NCI-H1105 treated with DMSO at 0.1 percent for 48 hours (cell line): ENCODE measurements at regions not wholly inside any gene's neighbourhood (a gene's known extent, or its start where the extent isn't known, plus 50 kb on each side); places are given as distances from the start of the nearest gene placed in this dataset.

Experiments
- DNase-seq: peaks from one replicate; lab custom pipeline; 2025; lab: John Stamatoyannopoulos, UW

DNA sequence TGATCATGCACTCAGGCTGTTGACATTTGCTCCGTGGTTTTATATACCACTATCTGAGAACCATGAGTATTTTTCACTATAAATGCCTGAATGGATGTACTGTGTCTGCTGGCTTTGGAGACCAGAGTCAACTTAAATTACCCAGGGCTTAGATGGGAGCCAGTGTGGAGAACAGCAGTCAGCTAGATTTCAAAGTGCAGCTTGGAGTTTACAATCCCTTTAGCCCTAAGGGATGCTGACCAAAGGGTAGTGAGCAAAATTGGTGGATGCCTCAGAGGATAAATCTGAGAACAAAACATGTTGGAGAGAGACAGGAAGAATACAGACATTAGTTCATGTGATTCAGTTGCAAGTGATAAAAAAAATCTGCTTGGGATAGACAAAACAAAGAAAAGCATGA, 327.5 kb downstream of the C11orf87 start:
- DNase-seq: no peak

GRCh38 chr11:109750964-109751363, 329.0 kb downstream of the C11orf87 start:
- no peak for DNase-seq

GRCh38 chr11:109752212-109752825, 330.3 kb downstream of the C11orf87 start:
- no peak for DNase-seq

- no peak for DNase-seq
Observed at GRCh38 chr11:109756521-109756920, 334.5 kb downstream of the C11orf87 start.

GRCh38 chr11:109756951-109757350, 335.0 kb downstream of the C11orf87 start:
- DNase-seq: no peak

DNA sequence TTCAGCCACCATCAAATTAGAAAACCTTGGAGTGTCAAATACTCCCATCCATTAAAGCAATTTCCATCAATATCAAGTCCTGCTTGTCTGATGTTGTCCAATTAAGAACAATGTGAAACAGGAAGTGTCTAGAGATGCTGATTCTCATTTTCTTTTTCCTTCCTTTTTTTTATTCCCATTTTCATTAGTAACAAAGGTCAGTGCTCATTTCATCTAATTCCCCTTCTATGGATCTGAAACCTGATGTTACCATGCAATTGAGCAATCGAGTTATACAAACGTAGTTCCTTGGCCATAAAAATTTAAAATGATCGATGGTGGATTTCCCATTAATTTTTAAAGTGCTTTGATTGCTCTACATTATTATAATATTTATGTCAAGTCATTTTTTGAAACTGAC, 330.6 kb upstream of the ZC3H12C start:
- no peak for DNase-seq

DNA sequence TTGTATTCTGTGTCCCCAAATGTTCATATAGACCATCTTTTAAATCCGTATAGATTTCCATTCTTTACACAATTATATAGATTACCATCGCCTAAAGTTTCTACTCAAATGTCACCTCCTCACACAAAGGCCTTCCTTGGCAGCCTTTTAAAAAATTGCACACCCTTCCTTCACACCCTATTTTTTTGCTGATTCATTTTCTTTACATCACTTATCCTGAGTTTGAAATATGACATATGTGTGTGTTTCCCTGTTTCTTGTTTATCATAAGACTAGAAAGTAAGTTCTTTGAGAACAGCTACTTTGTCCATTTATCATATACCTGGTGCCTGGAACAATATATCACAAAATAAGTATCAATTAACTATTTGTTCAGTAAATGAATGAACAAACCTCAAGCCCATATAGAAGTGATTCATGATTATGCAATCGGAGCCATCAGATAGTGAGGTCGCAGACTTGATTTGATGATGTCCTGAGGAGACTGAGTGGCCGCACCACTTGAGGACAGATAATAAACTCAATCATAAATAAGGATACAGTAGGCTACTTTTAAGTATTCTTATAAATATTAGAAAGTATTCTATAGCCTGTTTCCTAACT, 327.4 kb upstream of the ZC3H12C start:
- no peak for DNase-seq

DNA sequence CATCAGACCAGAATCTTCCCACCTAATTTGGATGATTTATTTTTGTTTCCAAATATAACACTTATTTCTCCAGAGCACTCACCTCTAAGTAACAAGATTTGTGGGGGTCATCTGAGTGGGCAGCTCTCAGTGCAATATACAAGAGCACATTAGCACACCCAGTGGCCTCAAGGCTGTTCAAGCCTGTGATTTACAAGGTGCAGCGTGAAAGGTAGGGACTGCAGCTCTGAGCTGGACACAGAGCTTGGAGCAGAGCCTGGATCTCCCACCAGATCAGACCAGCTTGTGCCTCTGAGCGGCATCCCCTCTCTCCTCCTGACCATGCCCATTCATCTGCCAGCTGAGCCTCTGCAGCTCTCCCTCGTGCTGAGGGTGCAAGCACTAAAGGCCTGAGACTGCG, 323.3 kb upstream of the ZC3H12C start:
- DNase-seq: no peak

DNA sequence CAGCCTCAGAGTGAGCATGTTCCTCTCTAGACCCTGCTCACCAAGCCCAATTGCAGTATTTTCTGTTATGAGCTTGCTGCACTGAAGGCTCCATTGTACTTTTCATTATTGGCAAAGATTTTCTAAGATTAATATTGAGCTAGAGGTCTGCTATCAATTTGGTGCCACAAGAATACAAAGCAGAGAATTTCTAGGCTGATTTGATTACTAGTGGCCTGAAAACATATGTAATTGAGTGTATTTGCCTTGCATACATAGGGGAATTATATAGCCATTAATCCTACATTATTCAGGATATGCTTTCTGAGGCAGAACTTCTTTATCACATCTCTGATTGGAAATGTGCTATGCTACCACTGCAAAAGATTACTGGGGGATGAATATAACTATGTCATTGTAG, 322.9 kb upstream of the ZC3H12C start:
- no peak for DNase-seq

GRCh38 chr11:109772892-109773291, 320.3 kb upstream of the ZC3H12C start:
- DNase-seq: peak; percentile 84

DNA sequence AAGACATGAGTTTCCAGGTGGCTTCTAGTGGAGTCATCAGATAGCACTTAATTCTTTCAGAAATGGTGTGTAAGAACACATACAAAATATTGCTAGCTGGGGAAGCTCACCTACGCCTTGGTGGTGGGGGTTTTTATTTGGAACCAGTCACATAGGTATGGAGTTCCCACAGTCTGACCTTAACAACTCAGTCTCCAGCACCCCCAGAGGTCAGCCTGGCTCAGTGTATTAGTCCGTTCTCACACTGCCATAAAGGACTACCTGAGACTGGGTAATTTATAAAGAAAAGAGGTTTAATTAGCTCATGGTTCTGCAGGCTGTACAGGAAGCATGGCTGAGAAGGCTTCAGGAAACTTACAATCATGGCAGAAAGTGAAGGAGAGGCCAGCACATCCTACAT, 317.5 kb upstream of the ZC3H12C start:
- DNase-seq: no peak

DNA sequence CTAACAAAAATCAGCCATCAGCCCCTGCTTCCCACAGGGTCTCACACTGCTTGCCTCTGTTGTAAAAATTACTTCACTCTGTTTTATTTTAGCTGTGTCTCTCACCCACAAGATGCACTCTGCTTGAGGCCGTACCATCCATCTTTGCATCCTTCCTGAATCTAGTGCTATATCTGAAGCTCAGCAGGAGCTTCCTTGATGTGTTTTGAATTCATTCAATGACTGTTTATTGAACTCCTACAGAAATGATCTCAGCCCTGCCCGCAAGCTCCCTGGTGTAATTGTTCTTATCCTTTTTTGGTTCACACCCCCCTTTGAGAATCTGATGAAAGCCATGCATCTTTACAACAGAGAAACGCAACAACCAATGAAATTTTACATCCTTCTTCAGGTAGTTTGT, 310.2 kb upstream of the ZC3H12C start:
- DNase-seq: no peak

- DNase-seq: no peak
Observed at GRCh38 chr11:109783840-109784239, 309.4 kb upstream of the ZC3H12C start.

DNA sequence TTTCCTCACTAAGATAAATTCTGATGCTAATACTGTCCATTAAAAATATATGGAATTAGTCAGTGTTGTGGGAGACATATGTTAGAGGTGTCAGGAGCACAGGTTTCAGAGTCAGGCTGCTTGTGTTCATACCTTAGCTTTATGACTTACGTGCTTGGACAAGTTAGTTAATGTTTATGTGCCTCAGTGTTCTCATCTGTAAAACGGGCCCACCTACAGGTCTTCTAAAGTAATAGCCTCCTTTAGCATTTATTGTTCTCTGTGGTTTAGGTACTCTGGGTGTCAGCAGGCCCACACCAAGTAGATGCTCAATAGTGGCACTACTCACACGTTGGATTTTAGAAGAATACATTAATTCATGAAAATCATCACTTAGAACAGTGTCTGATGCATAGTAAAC, 308.7 kb upstream of the ZC3H12C start:
- no peak for DNase-seq

- peak; percentile 94 for DNase-seq
Observed at GRCh38 chr11:109785198-109785597, 308.0 kb upstream of the ZC3H12C start.

- peak; percentile 42 for DNase-seq
Observed at GRCh38 chr11:109785714-109786113, 307.5 kb upstream of the ZC3H12C start.

DNA sequence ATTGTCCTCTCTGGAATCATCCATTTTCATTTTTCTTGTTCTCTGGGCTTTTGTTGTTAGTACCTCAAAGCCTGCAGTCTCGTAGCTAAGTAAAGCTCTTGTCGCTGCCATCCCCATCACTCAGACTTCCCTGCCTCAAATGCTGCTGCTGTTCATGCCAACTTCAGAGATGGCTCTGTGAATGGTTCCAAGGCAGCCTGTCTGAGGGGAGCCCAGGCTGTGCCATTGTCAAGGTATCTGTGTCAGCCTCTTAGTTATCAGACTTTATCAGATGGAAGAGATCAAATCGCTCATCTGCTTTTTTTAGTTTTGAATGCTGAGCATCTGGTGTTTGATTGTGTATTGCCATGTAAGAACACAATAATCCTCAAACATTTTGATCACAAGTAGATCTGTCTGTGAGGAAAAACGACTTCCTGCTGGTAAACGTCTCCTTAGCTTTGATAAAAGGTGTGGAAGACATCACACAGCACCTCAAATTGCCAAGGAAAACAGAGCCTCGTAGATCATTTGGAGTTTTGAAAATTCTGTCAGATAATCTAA, 304.2 kb upstream of the ZC3H12C start:
- DNase-seq: no peak

DNA sequence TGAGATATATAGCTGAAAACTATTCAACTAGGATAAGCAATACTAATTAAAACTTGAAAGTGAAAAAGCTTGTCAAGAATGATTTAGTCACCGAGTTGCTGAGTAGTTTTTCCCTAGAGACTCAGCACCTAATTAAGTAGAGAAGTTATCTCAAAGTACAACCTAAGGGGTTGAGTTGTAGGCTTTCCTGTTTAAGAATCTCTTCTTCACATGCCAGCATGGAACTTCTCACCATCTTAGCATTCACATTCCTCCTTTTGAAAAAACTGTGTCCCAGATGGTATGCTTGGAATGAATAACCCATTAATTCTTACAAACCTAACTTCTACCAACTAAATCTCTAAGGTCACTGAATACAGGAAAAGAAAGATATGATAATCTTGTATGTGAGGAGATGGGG, 303.3 kb upstream of the ZC3H12C start:
- no peak for DNase-seq

DNA sequence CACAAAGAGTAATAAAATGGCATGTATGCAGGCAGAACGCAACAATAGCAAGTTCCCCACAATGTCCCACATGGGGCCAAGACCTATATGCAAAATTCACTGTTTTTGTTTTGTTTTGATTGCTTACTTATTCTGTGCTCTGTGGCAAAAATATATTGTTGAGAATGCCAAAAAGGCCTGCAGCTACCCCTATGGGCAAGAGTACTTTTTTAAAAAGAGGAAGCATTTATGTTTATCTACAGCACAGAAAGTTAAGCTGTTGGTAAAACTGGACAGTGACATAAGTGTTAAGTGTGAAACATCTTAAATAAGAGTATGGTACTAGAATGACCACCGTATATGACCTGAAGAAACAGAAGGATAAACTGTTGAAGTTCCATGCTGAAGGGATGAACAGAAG, 301.9 kb upstream of the ZC3H12C start:
- DNase-seq: no peak

- no peak for DNase-seq
Observed at GRCh38 chr11:109794501-109794900, 298.7 kb upstream of the ZC3H12C start.

DNA sequence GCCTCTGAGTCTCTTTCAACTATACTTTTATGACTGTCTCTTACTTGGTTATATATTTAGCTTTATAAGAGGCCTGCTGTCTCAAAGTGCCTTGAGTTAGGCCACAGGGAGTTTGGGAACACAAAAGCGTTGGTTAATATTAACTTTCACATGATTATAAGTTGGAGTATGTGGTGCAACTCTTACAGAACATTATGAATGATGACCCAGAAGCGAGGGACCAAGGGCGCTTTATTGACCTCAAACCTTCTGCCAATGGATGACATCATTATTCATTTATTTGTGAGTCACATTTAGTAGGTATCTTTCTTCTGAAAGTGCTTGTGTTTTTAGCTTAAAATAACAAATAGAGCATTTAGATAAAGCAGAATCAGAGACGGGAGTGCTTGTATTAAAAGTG, 298.0 kb upstream of the ZC3H12C start:
- DNase-seq: no peak

DNA sequence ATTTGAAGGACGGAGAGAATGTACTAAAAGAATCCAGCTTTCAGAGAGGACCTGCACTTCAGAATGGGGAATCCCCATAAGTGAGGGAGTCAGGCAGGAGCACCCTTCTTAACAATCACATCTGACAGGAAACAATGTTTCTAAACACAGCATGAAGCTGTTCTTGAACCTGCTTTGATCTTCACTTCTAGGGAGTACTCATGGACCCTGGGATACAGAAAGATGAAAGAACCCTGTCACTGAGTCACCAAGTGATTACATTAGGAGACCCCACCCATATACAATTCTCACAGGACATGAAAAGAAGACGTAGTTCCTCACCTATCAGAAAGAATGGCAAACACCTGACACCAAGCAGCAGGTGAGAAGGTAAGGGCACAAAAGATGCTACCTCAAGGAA, 296.9 kb upstream of the ZC3H12C start:
- no peak for DNase-seq

DNA sequence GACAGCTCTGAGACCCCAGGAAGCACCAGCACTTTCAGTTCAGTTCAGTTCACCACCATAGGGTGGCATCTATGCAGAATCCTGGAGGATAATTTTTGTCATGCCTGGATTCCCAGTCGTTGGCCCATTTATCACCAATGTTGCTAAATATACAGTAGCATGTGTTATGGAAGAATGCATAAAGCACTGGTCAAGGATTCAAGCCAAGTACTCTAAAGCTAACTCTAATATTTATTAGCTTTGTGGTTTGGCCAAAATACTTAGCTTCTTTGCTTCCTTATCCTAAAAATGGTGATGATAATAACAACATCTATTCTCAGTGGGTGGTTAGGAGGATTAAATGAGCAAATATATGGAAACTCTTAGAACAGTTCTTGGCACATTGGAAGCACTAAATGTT, 294.7 kb upstream of the ZC3H12C start:
- DNase-seq: no peak

DNA sequence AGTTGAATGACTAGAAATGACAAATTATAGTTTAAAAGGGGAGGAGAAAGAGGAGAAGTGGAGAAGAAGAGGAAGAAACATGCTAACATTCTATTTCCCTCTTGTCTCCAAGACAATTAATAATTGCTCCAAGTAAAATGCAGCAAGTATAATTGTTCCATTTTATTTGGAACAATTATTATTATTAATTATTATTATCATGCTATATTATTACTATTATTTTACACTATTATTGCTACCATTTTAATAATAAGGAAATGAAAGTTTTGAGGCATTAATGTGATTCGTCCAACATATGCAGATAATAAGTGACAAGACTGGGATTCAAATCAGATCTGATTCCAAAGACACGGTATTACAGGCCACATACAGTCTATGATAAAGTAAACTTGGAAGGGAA, 293.6 kb upstream of the ZC3H12C start:
- no peak for DNase-seq
